ENCODE measurements at regions not wholly inside any gene's neighbourhood (a gene's known extent, or its start where the extent isn't known, plus 50 kb on each side); places are given as distances from the start of the nearest gene placed in this dataset.
A peak's percentile ranks its signal among the peaks of the same experiment; 100 is the strongest.

- H3K36me3 ChIP-seq (ENCODE audit: control insufficient read depth, low read length), result no peaks in the 10 kb centered on the region
- H4K20me1 ChIP-seq (ENCODE audit: control insufficient read depth, insufficient read depth, low read depth, low read length), result no peaks in the 10 kb centered on the region
- TF ChIP-seq CTCF (IDR thresholded peaks at IDR 0.05; ENCODE audit: low read depth, low read length, poor library complexity, severe bottlenecking) (no peak), EZH2phosphoT487 (IDR thresholded peaks at IDR 0.05; ENCODE audit: borderline replicate concordance, low read length) (no peak)
- no peaks in the 10 kb centered on the region for H3K79me2 ChIP-seq (ENCODE audit: control insufficient read depth, low read length)
- peak overlapping the region; percentile 53 for H3K4me2 ChIP-seq (ENCODE audit: low read length)
- peak overlapping the region; percentile 40 for H3K27ac ChIP-seq (ENCODE audit: low read depth, low read length)
- no peaks in the 10 kb centered on the region for H3K9me2 ChIP-seq (replicated peaks; ENCODE audit: control insufficient read depth, low read length)
- peaks cover 2% of the 10 kb centered on the region for H3K27me3 ChIP-seq (ENCODE audit: control insufficient read depth, low read length)
- H3F3A ChIP-seq (ENCODE audit: control insufficient read depth, insufficient read depth), result peaks cover 8% of the 10 kb centered on the region
- H3K4me1 ChIP-seq (ENCODE audit: control insufficient read depth, low read length), result peaks cover 24% of the 10 kb centered on the region
- H3K9me3 ChIP-seq (ENCODE audit: control insufficient read depth, insufficient read depth, low read length), result no peaks in the 10 kb centered on the region
- H3K4me3 ChIP-seq (ENCODE audit: low read length), result peak overlapping the region; percentile 23
These were observed 57.3 kb upstream of the CCDC71L start for GRCh38 chr7:106717955-106718871.

- Histone ChIP-seq H3K27ac (ENCODE audit: low read depth, low read length) (no peak overlapping the region), H3K4me2 (ENCODE audit: low read length) (no peak overlapping the region), H3K79me2 (ENCODE audit: control insufficient read depth, low read length) (no peaks in the 10 kb centered on the region), H4K20me1 (ENCODE audit: control insufficient read depth, insufficient read depth, low read depth, low read length) (no peaks in the 10 kb centered on the region), H3K36me3 (ENCODE audit: control insufficient read depth, low read length) (no peaks in the 10 kb centered on the region), H3K27me3 (ENCODE audit: control insufficient read depth, low read length) (peaks cover 9% of the 10 kb centered on the region), H3K9me3 (ENCODE audit: control insufficient read depth, insufficient read depth, low read length) (no peaks in the 10 kb centered on the region), H3F3A (ENCODE audit: control insufficient read depth, insufficient read depth) (peaks cover 8% of the 10 kb centered on the region), H3K4me1 (ENCODE audit: control insufficient read depth, low read length) (peaks cover 24% of the 10 kb centered on the region), H3K4me3 (ENCODE audit: low read length) (no peak overlapping the region), H3K9me2 (replicated peaks; ENCODE audit: control insufficient read depth, low read length) (no peaks in the 10 kb centered on the region)
- TF ChIP-seq EZH2phosphoT487 (IDR thresholded peaks at IDR 0.05; ENCODE audit: borderline replicate concordance, low read length), result no peak
- TF ChIP-seq CTCF (IDR thresholded peaks at IDR 0.05; ENCODE audit: low read depth, low read length, poor library complexity, severe bottlenecking), result no peak
These were observed 59.7 kb upstream of the CCDC71L start for GRCh38 chr7:106720641-106721040.

GRCh38 chr7:106721816-106722785, 61.1 kb upstream of the CCDC71L start:
- no peaks in the 10 kb centered on the region for H4K20me1 ChIP-seq (ENCODE audit: control insufficient read depth, insufficient read depth, low read depth, low read length)

More at GRCh38 chr7:106721816-106722785, 61.1 kb upstream of the CCDC71L start:
- TF ChIP-seq CTCF (IDR thresholded peaks at IDR 0.05; ENCODE audit: low read depth, low read length, poor library complexity, severe bottlenecking), result no peak
- TF ChIP-seq EZH2phosphoT487 (IDR thresholded peaks at IDR 0.05; ENCODE audit: borderline replicate concordance, low read length), result no peak
- Histone ChIP-seq H3K79me2 (ENCODE audit: control insufficient read depth, low read length) (no peaks in the 10 kb centered on the region), H3F3A (ENCODE audit: control insufficient read depth, insufficient read depth) (peaks cover 7% of the 10 kb centered on the region), H3K9me3 (ENCODE audit: control insufficient read depth, insufficient read depth, low read length) (no peaks in the 10 kb centered on the region), H3K27me3 (ENCODE audit: control insufficient read depth, low read length) (peaks cover 9% of the 10 kb centered on the region), H3K9me2 (replicated peaks; ENCODE audit: control insufficient read depth, low read length) (no peaks in the 10 kb centered on the region), H3K4me3 (ENCODE audit: low read length) (no peak overlapping the region), H3K36me3 (ENCODE audit: control insufficient read depth, low read length) (no peaks in the 10 kb centered on the region), H3K27ac (ENCODE audit: low read depth, low read length) (no peak overlapping the region), H3K4me2 (ENCODE audit: low read length) (no peak overlapping the region), H3K4me1 (ENCODE audit: control insufficient read depth, low read length) (peaks cover 23% of the 10 kb centered on the region)

All from DOHH2 (cell line).